Fibroblast of lung (primary cell): ENCODE measurements at regions not wholly inside any gene's neighbourhood (a gene's known extent, or its start where the extent isn't known, plus 50 kb on each side); places are given as distances from the start of the nearest gene placed in this dataset.

ENCODE experiments used
- DNase-seq, 2 donors: peaks; one replicate each; pipeline versions ENCODE4 v3.0.0 to v3.0.0-alpha.2; 2010; ENCODE audit warnings: low read depth in 2 of 2
- H2AFZ ChIP-seq: 2 replicates; pipeline ENCODE4 v1.5.1; 2012; ENCODE audit warnings: low read length, control low read depth, inconsistent platforms
- H3K27ac ChIP-seq: 2 replicates; pipeline ENCODE4 v1.5.1; 2011; ENCODE audit warnings: low read length, control low read depth; ENCODE audit not compliant: insufficient read depth
- H3K27me3 ChIP-seq: 2 replicates; pipeline ENCODE4 v1.5.1; 2011; ENCODE audit warnings: mild to moderate bottlenecking, low read length; ENCODE audit not compliant: control insufficient read depth, insufficient read depth
- H3K36me3 ChIP-seq: 2 replicates; pipeline ENCODE4 v1.5.1; 2011; ENCODE audit warnings: low read length; ENCODE audit not compliant: control insufficient read depth, insufficient read depth
- H3K4me1 ChIP-seq: 2 replicates; pipeline ENCODE4 v1.5.1; 2011; ENCODE audit warnings: low read length; ENCODE audit not compliant: control insufficient read depth, insufficient read depth; ENCODE audit errors: extremely low read depth
- H3K4me2 ChIP-seq: 2 replicates; pipeline ENCODE4 v1.5.1; 2011; ENCODE audit warnings: low read length, control low read depth; ENCODE audit not compliant: insufficient read depth; ENCODE audit errors: extremely low read depth
- H3K4me3 ChIP-seq, 4 experiments: fragments of 200-600 bp in 1 of 4; sonication (generic) in 1 of 4; replicated peaks in 1 of 4; 2 replicates each; pipeline ENCODE4 v1.5.1; 2011 to 2016; ENCODE audit warnings: low read length in 4 of 4, low read depth in 3 of 4, mild to moderate bottlenecking in 3 of 4, control low read depth in 2 of 4, inconsistent platforms in 1 of 4, mixed read lengths in 1 of 4; ENCODE audit not compliant: insufficient read depth in 1 of 4; ENCODE audit errors: control extremely low read depth in 1 of 4
- H3K79me2 ChIP-seq: 2 replicates; pipeline ENCODE4 v1.5.1; 2012; ENCODE audit warnings: mild to moderate bottlenecking, low read length, inconsistent platforms; ENCODE audit not compliant: control insufficient read depth, insufficient read depth
- H3K9ac ChIP-seq: 2 replicates; pipeline ENCODE4 v1.5.1; 2011; ENCODE audit warnings: mild to moderate bottlenecking, low read length, control low read depth; ENCODE audit not compliant: insufficient read depth
- H3K9me3 ChIP-seq: 2 replicates; pipeline ENCODE4 v1.5.1; 2012; ENCODE audit warnings: low read depth, low read length; ENCODE audit not compliant: control insufficient read depth, insufficient read depth
- H4K20me1 ChIP-seq: 2 replicates; pipeline ENCODE4 v1.5.1; 2011; ENCODE audit warnings: low read length; ENCODE audit not compliant: control insufficient read depth, insufficient read depth; ENCODE audit errors: extremely low read depth
- EZH2 ChIP-seq: IDR thresholded peaks from 2 replicates; pipeline ENCODE4 v1.5.1; 2012; ENCODE audit warnings: low read length, control low read depth, mild to moderate bottlenecking; ENCODE audit errors: missing control alignments
- TF ChIP-seq, protein P1 (sequence below), 2 donors: IDR thresholded peaks in 1 of 2; conservative IDR thresholded peaks in 1 of 2; 1 replicate in 1 of 2; 2 replicates in 1 of 2; pipeline ENCODE4 v1.5.1; 2011 to 2012; ENCODE audit warnings: low read length in 2 of 2, control low read depth in 1 of 2, inconsistent platforms in 1 of 2, low read depth in 1 of 2, mild to moderate bottlenecking in 1 of 2

DNA sequence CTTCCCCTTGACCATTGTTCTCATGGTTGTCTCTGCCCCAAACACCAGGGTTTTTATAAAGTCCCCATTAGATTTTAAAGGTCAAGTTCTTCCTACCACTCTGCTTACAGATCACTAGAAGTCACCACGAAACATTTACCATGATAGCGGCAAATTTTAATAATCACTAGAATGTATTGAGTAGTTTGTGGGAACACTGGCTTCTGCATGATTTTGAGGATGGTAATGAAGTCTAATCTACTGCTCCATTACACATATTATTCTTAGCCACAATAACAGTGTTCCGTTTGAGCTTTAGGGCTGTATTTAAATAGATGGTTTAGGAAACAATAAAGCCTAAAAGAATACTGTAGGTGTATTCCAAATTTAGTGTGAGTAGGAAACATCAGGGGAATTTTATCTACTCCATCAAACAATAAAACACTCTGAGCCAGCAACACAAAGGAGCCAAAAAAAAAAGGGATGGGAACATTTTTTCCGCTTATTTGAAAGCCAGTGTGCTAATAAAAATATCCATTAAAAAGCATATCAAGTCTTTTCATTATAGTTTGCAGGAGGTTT lies 49.7 kb downstream of the KLF12 start:
- H4K20me1 ChIP-seq: no peaks in the 10 kb centered on the region

DNA sequence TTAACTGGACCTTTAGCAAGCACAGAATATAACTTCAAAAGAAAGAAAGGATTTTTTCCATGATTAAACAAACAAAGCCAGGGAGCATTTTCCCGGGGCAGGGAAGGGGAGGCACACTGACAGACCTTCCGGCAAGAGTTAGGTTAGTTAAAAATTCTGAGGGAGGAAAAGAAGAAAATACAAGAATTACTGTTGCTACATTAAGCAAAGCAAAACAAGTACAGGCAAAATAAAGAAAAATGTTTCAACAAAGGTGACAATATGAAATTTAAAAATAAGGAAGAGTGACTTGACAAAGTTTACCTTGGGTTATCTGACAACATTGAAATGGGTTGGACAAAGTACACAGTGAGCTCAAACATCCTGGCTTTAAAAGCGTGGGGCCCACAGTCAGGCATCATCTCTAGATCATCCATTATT lies 51.5 kb downstream of the KLF12 start:
- Histone ChIP-seq H3K4me1 (no peaks in the 10 kb centered on the region), H3K27me3 (no peaks in the 10 kb centered on the region), H3K36me3 (no peaks in the 10 kb centered on the region), H3K9ac (no peak overlapping the region), H3K4me2 (no peak overlapping the region), H3K4me3 (no peak overlapping the region), H4K20me1 (no peaks in the 10 kb centered on the region), H3K9me3 (no peaks in the 10 kb centered on the region), H2AFZ (no peak overlapping the region), H3K79me2 (peaks cover 7% of the 10 kb centered on the region), H3K27ac (no peak overlapping the region)
- TF ChIP-seq EZH2: no peak
- TF ChIP-seq, protein P1, sequence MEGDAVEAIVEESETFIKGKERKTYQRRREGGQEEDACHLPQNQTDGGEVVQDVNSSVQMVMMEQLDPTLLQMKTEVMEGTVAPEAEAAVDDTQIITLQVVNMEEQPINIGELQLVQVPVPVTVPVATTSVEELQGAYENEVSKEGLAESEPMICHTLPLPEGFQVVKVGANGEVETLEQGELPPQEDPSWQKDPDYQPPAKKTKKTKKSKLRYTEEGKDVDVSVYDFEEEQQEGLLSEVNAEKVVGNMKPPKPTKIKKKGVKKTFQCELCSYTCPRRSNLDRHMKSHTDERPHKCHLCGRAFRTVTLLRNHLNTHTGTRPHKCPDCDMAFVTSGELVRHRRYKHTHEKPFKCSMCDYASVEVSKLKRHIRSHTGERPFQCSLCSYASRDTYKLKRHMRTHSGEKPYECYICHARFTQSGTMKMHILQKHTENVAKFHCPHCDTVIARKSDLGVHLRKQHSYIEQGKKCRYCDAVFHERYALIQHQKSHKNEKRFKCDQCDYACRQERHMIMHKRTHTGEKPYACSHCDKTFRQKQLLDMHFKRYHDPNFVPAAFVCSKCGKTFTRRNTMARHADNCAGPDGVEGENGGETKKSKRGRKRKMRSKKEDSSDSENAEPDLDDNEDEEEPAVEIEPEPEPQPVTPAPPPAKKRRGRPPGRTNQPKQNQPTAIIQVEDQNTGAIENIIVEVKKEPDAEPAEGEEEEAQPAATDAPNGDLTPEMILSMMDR (conservative IDR thresholded peaks at IDR 0.05 in 1 of 2, IDR thresholded peaks at IDR 0.05 in 1 of 2; ENCODE audit: low read depth in 1 of 2, low read length in 2 of 2): no peak
- DNase-seq: no peak

More for the DNA sequence above, 49.7 kb downstream of the KLF12 start:
- Histone ChIP-seq H3K36me3 (no peaks in the 10 kb centered on the region), H3K27me3 (no peaks in the 10 kb centered on the region), H3K9me3 (no peaks in the 10 kb centered on the region), H3K4me3 (no peak overlapping the region), H3K4me1 (no peaks in the 10 kb centered on the region), H3K79me2 (peaks cover 9% of the 10 kb centered on the region), H2AFZ (no peak overlapping the region), H3K4me2 (no peak overlapping the region), H3K27ac (no peak overlapping the region), H3K9ac (no peak overlapping the region)
- TF ChIP-seq, protein P1 (conservative IDR thresholded peaks at IDR 0.05 in 1 of 2, IDR thresholded peaks at IDR 0.05 in 1 of 2; ENCODE audit: low read depth in 1 of 2, low read length in 2 of 2): no peak
- TF ChIP-seq EZH2: no peak
- no peak for DNase-seq

DNA sequence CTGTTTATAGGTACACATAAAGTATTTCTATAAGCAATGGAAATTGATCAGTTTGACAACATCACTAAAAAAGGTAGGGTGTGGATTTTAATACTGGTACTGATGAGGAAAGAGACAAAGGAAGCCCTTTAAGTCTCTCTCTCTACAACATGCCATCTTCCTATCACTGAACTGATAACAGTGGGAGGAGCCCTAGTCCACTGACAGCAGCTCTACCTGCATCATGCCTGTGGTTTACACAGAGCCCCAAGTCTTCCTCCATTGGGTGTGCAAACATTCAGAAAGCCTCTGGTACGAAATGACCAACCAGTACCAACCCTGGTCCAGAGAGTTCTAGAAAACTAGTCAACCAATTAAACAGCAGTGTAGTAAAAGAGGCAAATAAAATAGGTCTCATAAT lies 53.4 kb downstream of the KLF12 start:
- H3K9ac ChIP-seq: no peak overlapping the region
- no peak overlapping the region for H3K4me2 ChIP-seq
- no peaks in the 10 kb centered on the region for H3K9me3 ChIP-seq
- TF ChIP-seq, protein P1 (conservative IDR thresholded peaks at IDR 0.05 in 1 of 2, IDR thresholded peaks at IDR 0.05 in 1 of 2; ENCODE audit: low read depth in 1 of 2, low read length in 2 of 2): no peak
- TF ChIP-seq EZH2: no peak
- H2AFZ ChIP-seq: no peak overlapping the region
- H3K4me3 ChIP-seq: no peak overlapping the region
- no peaks in the 10 kb centered on the region for H3K4me1 ChIP-seq
- no peaks in the 10 kb centered on the region for H3K27me3 ChIP-seq
- H3K79me2 ChIP-seq: peaks cover 5% of the 10 kb centered on the region
- no peaks in the 10 kb centered on the region for H4K20me1 ChIP-seq
- DNase-seq: no peak
- H3K27ac ChIP-seq: no peak overlapping the region
- H3K36me3 ChIP-seq: no peaks in the 10 kb centered on the region
